Stimulated activated CD4-positive, alpha-beta T cell treated with anti-CD3 and anti-CD28 coated beads, Interleukin-4, amount 100 ng/mL, for 4 hours (primary cell): ENCODE measurements at regions not wholly inside any gene's neighbourhood (a gene's known extent, or its start where the extent isn't known, plus 50 kb on each side); places are given as distances from the start of the nearest gene placed in this dataset.

Experiments used
- DNase-seq, 2 experiments: peaks; one replicate each; pipeline ENCODE4 v3.0.0-alpha.2; 2020

DNA sequence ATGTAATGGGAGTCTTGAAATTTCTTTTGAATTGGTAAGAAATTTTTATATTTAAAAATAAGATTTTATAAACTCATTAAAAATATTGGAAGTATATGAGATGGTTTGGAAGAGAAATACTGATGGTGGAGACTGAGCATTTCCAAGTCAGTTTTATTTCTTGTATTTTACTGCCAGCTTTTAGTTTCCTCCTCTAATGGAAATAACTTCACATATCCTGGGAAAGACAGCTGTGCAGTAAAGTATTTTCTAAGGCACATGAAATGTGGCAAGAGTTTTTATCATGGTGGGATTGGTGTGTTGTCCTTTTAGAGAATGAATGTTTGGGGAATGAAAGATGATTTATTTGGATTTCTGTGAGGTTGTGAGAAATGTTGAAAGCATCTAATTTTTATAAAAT, 346.9 kb upstream of the RGS6 start:
- no peak for DNase-seq

DNA sequence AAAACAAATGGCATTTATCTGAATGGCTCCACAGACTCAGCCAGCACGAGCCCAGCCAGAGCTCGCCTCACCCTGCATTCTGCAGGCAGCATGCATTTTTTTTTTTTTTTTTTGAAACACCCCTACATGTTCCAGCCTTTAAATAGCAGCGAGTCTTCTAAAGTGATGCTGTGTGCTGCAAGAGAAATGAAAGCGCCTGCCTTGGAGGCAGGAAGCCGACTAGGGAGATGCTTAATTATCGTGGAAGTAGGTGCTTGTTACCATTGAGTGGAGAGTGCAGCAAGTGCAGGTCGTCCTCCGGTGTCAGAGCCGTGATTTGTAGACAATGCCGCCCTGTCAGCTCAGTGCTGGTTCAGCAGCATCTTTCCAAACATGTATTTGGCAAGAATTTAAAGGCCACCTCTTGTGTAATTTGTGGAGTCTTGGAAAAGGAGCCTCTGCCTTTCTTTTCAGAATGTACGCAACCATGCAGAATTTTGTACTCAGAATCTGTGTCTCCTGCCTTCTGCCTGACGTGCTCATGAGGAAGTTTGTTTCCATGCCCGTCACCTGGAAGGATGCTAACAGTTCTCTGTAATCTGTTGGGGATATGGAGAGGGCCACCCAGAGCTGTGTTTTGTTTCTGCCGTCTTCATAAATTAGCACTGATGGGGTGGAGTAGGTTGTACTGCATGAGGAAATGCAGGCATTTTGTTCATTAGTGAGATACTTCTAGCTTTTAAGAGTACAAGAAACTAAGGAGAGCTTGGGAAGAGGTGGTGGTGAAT, 345.9 kb upstream of the RGS6 start:
- DNase-seq: no peak

DNA sequence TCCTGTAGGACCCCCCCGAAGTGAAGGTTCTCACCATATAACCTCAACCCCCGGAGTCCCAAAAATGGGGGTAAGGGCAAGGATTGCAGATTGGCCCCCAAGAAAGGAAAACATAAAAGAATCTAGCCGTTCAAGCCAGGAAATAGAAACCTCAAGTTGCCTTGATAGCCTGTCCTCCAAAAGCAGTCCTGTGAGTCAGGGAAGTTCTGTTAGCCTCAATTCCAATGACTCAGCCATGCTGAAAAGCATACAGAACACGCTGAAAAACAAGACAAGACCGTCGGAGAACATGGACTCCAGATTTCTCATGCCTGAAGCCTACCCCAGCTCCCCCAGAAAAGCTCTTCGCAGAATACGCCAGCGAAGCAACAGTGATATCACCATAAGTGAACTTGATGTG, 344.2 kb upstream of the RGS6 start:
- no peak for DNase-seq

DNA sequence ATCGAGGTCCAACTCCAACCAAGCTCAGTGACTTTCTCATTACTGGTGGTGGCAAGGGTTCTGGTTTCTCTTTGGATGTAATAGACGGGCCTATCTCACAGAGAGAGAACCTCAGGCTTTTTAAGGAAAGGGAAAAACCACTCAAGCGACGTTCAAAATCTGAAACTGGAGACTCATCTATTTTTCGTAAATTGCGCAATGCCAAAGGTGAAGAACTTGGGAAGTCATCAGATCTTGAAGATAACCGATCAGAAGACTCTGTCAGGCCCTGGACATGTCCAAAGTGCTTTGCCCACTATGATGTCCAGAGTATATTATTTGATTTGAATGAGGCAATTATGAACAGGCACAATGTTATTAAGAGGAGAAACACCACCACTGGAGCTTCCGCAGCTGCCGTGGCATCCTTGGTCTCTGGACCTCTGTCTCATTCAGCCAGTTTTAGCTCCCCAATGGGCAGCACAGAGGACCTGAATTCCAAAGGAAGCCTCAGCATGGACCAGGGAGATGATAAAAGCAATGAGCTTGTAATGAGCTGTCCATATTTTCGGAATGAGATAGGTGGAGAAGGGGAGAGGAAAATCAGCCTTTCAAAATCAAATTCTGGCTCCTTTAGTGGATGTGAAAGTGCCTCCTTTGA, 343.5 kb upstream of the RGS6 start:
- DNase-seq: no peak

DNA sequence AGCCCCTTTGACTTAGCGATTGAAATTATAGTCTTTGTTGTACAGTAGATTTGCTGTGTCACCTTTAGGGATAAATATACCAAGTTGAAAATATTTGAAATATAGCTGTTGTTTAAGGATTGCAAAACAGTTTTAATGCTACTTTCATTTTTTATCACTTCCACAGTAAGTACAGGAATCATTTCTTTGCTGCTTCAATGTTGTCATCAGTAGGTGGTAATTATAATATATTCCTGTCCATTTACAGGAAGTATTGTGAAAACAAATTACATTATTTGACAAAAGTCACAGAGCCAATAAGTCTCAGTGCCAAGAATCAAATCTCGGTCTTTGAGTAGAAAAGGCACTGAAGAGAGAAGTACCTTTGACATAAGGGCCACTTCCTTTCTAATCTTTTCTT, 342.6 kb upstream of the RGS6 start:
- DNase-seq: no peak

DNA sequence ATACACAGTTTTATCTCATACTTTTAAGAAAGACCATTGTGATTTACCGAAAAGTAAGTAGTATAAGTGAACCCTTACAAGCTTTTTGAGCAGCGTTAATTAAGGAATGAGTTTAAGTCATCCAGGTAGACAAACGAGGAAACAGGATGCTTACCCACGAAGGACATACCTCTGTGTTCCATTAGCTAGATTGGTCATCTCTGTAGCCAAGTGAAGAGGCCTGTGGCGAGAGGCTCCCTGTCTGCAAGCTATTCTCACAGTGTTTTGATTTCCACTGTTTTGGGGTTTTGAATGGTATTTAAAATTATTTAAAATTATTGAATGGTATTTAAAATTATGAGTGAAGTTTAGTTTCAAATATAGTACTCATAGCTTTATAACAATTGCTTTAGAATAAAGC, 342.1 kb upstream of the RGS6 start:
- DNase-seq: no peak

DNA sequence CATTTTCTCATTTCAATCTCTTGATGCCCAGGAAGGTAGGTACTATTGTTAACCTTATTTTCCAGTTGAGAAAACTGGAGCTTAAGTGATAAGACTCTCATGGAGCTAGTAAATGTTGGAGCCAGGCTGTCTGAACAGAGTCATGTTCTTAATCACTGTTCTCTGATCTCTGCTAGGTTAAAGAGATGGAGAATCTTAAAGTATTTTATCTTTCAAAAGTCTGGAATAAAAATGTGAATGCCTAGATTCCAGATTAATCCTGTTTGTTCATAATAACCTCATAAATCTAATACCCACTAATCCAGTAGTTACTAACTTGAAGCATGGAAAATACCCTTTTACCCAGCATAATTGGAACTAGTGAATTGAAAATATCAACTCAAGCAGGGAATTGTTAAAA, 341.0 kb upstream of the RGS6 start:
- DNase-seq: no peak

DNA sequence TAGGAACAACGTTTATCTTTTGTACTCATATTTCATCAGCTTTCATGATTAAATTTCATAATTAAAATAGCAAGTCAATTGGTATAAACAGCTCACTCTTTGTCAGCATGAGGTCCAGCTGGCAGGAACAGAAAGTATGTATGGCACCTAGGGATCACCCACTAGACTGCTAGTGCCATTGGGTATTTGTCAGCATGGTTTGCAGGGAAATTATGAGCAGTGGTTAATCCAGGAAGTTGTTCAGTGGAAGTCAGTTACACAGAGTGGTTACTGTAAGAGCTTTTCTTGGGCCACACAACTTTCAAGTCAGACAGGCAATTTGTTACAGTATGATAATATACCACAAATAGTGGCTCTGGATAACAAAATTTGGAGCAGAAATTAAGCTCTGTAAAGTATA, 340.3 kb upstream of the RGS6 start:
- no peak for DNase-seq

DNA sequence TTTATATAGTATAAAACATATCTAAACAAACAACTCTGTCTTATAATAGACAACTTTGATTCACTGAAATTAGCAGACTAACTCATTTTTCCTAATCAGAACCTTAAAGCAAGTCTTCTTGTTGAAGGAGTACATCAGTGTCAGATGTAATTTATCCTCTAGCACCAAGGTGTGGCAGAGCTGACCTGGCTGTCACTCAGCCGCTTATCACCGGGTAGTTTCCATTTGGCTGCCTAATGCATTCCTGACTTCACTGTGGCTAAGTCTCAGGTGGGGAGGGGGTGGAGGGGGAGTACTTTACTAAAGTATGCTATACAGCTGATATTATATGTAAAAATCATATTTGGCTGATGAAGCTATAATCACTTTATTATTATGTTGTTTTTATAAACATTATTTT, 339.9 kb upstream of the RGS6 start:
- DNase-seq: no peak

DNA sequence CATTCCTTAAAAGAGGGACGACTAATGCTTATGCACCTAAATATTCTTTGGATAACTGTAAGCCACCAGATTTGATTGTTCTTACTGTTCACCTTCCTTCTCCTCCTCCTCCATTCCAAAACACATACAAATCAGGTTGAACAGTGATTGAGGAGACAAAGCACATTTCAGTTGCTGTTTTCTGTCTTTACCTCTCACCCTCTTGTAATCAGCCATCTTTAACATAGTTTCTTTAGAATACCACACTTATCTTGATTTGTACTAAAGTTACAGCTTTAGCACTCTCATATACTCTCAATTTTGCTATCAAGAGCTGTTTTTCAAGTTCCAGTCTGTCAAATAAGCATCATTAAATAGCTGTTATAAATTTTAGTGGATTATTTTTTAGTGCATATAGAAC, 338.3 kb upstream of the RGS6 start:
- DNase-seq: no peak

DNA sequence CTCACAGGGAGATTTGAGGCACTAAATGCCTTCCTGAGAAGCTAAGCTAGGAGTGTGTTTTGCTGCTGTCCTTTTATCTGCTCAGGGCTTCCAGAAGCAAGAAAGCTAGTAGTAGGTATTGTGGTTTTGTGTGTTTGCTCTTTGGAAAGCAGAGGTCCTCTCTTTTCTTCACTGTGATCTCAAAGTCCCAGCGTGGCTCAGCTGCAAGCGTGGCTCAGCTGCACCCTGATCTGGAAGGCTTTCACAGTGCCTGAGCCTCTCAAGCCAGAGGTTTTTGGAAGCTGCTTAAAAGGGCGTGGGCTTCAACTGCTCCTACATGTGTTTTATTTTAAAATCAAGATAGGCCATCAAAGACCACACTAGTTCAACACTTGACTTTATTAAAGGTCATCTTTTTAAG, 337.4 kb upstream of the RGS6 start:
- no peak for DNase-seq

DNA sequence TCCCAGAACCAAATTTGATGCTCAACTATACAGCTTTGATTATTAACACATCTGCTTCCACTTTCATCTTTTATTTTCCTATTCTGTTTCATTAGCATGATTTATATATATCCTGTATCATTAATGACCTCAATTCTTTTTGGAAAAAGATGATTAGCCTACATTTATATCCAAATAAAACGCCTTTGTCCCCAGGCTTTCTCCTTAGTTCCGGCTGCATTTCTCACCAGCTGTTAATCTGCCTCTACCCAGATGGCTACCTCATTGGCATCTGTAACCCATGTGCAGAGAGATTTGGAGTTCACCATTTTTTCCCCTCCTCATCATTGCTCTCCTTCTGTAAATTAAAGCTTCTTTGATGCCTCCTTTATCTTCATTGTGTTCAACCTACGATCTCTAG, 336.8 kb upstream of the RGS6 start:
- no peak for DNase-seq

DNA sequence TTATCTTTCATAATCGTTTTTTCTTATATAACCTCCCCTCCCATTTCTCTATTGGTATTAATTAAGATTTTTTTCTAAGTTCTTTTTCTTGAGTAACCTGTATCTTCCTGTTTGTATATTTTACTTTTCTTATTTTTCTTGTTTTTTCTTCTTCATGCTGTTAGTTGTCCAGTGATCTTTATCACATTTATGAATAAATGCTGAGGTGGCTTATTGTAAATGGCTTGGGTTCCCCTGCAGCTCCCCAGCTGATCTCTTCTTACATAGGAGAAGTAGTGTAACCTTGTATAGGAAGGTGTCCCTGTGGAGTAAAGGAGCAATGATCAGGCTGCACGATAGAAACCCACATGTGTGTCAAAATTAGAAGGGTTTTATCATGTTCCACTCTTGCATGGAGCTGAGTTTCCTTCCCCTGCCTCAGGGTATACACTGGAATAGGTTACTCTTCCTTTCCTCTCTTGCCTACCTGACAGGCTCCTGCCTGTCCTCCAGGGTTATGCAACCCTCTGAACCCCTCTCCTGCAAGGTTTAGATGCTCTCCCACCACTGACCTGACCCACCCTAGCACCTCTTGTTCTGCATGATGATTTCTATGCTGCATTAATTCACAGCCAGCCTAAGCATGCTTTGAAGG, 334.8 kb upstream of the RGS6 start:
- DNase-seq: no peak

DNA sequence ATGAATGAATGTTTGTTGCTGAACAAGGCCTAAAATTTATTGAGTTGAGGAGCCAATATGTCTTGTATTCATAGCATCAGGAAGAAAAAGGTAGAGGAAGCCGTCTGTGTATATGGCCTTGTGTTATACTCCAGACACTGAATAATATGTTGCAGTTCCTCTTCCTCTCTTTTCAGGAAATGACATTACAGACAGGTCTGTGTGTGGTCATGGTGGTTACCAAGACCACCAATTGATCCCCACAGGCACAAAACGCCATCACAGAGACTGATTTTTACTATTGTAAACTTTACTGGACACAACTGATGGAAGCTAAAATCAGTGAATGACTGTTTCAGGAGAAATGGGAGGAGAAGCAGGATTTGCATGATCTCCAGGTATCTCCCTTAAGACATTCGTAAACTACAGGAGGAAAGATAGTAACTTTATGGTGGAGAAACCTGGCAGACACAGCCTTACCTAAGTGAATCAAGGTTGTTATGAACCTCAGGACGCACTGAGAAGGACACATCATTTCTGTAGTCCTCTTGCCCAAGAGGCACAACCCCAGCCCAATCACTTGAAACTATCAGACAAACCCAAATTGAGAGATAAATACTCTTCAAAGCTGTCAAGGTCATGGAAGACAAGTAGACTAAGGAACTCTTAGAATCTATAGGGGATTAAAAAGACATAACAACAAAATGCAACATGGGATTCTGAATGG, 334.1 kb upstream of the RGS6 start:
- no peak for DNase-seq

DNA sequence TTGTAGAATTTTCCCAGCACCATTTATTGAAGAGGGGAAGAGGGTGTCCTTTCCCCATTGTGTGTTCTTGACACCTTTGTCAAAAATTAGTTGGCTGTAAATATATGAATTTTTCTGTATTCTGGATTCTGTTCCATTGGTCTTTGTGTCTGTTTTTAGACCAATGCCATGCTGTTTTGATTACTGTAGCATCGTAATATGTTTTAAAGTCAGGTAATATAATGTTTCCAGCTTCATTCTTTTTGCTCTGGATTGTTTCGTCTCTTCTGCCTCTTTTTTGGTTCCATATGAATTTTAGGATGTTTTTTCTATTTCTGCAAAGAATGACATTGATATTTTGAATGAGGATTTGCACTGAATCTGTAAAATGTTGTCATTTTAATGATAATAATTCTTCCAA, 331.9 kb upstream of the RGS6 start:
- DNase-seq: no peak

DNA sequence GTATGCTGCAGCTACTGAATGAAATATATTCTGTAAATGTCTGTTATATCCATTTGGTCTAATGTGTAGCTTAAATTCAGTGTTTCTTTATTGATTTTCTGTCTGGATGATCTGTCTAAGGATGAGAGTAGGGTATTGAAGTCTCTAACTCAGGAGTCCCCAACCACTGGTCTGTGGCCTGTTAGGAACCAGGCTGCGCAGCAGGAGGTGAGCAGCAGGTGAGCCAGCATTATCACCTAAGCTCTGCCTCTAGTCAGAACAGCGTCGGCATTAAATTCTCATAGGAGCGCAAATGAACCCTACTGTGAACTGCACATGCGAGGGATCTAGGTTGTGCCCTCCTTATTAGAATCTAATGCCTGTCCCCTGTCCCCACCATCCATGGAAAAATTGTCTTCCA, 329.7 kb upstream of the RGS6 start:
- no peak for DNase-seq

DNA sequence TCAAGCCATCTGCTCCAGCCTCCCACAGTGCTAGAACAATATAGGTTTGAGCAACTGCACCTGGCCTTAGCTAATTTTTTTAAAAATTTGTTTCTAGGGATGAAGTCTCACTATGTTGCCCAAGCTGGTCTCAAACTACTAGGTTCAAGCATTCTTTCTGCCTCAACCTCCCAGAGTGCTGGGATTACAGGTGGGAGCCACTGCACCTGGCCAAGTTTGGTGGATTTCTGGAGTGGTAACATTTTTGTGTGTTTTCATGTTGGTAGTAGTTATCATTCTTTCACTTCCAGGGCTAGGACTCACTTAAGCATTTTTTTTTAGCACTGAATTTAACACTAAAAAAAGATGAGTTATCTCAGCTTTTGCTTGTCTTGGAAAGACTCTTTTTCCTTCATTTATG, 328.0 kb upstream of the RGS6 start:
- no peak for DNase-seq

DNA sequence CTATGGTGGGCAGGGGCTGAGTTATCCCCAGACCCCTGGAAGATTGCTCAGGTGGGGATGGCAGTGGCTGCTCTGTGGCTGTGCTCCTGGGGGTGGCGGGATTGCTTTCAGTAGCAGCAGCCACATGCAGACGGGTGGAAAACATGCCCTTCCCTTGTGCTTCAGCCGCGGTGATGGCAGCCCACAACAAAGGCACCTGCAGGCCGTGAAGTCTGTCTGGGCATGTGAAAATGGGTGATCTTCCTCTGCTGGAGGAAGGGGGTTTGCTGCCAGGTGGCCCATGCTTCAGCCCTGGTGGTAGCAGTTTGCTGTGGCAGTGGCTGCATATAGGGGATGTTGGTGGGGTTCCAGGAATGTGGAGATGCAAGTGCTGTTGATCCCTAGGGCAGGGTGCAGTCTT, 326.2 kb upstream of the RGS6 start:
- no peak for DNase-seq

DNA sequence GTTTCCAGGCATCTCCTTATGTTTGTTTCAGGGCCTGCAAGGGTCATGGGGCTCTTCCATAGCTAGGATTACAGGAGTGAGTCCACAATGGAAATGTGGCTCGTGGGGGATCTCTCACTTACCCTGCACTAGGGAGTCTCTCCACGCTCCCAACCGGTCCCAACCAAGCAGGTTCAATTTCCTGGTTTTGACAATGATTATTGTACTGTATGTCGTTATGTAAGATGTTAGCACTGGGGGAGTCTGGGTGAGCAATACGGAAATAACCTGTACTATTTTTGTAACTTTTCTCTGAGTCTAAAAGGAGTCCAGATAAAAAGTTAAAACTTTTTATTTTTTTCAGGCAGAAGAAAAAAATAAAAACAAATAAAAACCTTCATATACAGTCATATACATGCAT, 325.7 kb upstream of the RGS6 start:
- no peak for DNase-seq

DNA sequence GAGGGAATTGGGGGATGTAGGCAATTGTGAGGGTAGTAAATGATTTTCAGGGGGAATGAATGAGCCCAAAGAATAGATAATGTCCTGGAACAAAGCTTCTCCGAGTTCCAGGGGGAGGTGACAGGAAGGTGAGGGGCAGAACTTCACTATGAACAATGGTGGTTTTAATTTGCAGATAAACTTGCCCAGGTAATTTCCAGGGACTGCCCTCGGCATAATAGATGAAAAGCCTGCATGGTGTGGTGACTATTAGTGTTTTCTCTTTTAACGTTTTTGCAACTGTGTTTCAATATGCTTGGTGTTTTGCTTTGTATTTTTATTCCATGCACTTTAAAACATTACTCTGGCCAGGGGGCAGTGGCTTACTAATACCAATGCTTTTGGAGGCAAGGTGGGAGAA, 325.2 kb upstream of the RGS6 start:
- DNase-seq: no peak

DNA sequence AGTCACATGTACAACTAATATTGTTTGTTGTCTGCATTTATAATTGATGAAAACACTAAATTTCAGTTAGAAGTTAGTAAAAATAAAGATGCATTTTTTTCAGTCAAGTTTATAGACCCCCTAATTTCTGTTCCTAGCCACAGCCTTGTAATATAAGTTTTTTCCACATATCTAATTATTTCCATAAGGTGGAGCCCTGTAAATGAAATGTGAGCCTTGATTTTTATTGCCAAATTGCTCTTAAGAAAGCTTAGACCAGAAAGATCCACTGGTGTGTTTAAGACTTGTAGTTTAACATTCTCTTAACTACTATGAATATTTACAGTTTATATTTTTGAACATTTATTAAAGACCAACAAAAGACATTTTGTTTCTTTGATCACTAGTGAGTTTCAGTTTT, 322.1 kb upstream of the RGS6 start:
- DNase-seq: no peak

DNA sequence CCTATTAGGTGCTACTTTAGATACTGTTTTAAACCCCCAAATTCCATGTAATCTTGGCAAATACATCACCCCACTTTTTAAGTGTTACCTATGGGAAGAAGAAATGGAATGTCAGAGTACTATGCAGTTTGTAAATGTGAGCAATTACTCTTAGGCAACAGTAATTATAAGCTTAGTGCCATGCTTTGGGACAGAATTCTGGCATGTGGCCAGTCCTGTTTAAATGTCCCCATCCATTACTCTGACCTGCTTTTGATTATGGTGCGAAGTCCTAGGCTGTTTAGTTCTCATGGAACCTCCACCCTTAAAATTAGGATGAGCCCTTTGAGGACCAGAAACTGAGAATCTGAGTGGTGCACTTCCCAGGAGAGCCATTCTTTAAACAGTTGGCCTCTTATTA, 321.4 kb upstream of the RGS6 start:
- no peak for DNase-seq

DNA sequence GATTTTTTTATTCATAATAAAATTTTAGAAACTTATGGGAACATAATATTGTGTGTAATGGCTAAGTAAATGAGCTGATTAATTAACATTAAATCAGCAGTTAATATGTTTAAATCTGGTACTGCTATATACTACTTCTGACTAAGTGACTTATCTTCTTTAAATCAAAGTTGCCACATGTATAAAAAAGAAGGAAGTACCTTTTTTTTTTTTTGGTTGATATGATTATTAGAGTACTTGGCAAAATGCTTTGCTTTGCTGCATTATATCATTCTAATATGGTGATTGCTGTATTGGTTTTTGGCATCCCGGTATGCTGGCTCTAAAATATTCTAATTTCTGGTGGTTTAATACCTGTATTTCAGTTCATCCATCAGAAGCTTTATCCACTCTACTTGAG, 319.1 kb upstream of the RGS6 start:
- DNase-seq: no peak

DNA sequence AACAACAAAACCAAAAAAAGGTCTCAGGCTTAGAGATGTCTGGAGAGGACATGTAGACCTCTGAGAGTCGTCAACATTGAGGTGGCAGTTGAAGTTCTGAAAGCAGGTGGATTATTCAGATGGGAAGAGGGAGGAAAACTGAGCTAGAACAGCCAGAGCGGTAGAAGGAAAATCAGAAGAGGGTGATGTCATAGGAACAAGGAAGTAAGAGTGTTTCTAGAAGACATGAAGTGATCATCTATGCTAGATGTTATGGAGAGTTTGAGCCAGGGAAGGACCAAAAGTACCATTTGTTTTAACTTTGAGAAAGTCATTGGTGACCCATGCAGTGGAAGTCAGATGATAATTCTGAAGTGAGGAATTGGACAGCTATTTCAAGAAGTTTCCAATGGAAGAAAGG, 316.2 kb upstream of the RGS6 start:
- no peak for DNase-seq
